ENCODE measurements at regions not wholly inside any gene's neighbourhood (a gene's known extent, or its start where the extent isn't known, plus 50 kb on each side); places are given as distances from the start of the nearest gene placed in this dataset.
"Not testable (repeated sequence)": the region's sequence is repeated elsewhere in the genome, so short reads cannot be mapped to it uniquely, and the experiment has no call there.

DNA sequence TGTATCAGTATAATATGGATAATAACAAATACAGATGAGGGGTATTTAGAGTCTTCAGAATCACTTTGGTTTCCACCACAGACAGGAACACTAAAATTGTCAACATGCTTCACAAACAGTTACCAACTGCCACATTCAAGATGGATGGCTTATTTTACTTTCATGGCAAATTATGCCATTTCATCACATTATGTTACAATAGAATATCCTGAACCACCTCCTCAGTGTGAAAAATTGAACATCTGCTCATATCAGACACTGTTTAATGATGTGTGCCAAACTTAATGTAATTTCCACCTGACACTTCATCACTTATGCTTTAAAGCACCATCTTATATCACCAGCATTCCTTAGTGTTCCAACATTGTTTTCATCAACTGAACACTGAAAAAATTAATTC, 357.4 kb downstream of the KCNN2 start:
- Histone ChIP-seq H3K27me3 (ENCODE audit: control insufficient read depth, insufficient read depth, low read length) (no peaks in the 10 kb centered on the region), H3K4me1 (ENCODE audit: control insufficient read depth, extremely low read depth, insufficient read depth, low read length) (no peaks in the 10 kb centered on the region), H3K4me2 (ENCODE audit: extremely low read depth, insufficient read depth, low read length) (no peak overlapping the region), H3K9ac (ENCODE audit: insufficient read depth, low read length) (no peak overlapping the region), H4K20me1 (ENCODE audit: control insufficient read depth, extremely low read depth, insufficient read depth, low read length) (no peaks in the 10 kb centered on the region), H3K36me3 (ENCODE audit: control insufficient read depth, insufficient read depth, low read length) (no peaks in the 10 kb centered on the region), H3K4me3 (replicated peaks in 1 of 4; ENCODE audit: control extremely low read depth in 1 of 4, insufficient read depth in 1 of 4, low read depth in 3 of 4, low read length in 4 of 4) (no peak overlapping the region), H3K9me3 (ENCODE audit: control insufficient read depth, insufficient read depth, low read depth, low read length) (no peaks in the 10 kb centered on the region), H3K79me2 (ENCODE audit: control insufficient read depth, insufficient read depth, low read length) (no peaks in the 10 kb centered on the region), H3K27ac (ENCODE audit: insufficient read depth, low read length) (no peak overlapping the region), H2AFZ (ENCODE audit: low read length) (no peak overlapping the region)
- no peak for TF ChIP-seq EZH2 (IDR thresholded peaks at IDR 0.05; ENCODE audit: low read length, missing control alignments)
- TF ChIP-seq, protein P1, sequence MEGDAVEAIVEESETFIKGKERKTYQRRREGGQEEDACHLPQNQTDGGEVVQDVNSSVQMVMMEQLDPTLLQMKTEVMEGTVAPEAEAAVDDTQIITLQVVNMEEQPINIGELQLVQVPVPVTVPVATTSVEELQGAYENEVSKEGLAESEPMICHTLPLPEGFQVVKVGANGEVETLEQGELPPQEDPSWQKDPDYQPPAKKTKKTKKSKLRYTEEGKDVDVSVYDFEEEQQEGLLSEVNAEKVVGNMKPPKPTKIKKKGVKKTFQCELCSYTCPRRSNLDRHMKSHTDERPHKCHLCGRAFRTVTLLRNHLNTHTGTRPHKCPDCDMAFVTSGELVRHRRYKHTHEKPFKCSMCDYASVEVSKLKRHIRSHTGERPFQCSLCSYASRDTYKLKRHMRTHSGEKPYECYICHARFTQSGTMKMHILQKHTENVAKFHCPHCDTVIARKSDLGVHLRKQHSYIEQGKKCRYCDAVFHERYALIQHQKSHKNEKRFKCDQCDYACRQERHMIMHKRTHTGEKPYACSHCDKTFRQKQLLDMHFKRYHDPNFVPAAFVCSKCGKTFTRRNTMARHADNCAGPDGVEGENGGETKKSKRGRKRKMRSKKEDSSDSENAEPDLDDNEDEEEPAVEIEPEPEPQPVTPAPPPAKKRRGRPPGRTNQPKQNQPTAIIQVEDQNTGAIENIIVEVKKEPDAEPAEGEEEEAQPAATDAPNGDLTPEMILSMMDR (conservative IDR thresholded peaks at IDR 0.05 in 1 of 2, IDR thresholded peaks at IDR 0.05 in 1 of 2; ENCODE audit: low read depth in 1 of 2, low read length in 2 of 2), result no peak
- DNase-seq (ENCODE audit: low read depth in 2 of 2), result no peak

DNA sequence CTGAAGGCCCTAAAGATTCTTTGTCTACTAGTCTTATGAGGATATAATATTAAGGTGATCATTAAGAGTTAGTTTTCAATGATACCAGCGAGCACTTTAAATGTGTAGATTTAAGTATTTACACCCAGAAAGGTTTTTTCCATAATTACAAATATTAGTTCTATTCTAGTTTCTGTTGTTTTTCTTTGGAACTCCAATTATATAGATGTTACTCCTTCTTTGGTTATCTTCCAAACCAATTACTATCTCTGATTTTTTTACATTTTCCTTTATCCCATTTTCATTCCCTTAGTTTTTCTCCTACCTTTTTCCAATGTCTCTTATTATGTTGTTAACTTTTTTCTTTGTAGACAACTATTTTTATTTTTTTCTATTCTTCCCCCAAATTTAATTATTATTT, 355.1 kb downstream of the KCNN2 start:
- Histone ChIP-seq H3K9me3 (ENCODE audit: control insufficient read depth, insufficient read depth, low read depth, low read length) (no peaks in the 10 kb centered on the region), H3K9ac (ENCODE audit: insufficient read depth, low read length) (no peak overlapping the region), H2AFZ (ENCODE audit: low read length) (no peak overlapping the region), H3K79me2 (ENCODE audit: control insufficient read depth, insufficient read depth, low read length) (no peaks in the 10 kb centered on the region), H3K4me1 (ENCODE audit: control insufficient read depth, extremely low read depth, insufficient read depth, low read length) (no peaks in the 10 kb centered on the region), H3K4me2 (ENCODE audit: extremely low read depth, insufficient read depth, low read length) (no peak overlapping the region), H4K20me1 (ENCODE audit: control insufficient read depth, extremely low read depth, insufficient read depth, low read length) (no peaks in the 10 kb centered on the region), H3K36me3 (ENCODE audit: control insufficient read depth, insufficient read depth, low read length) (no peaks in the 10 kb centered on the region), H3K27ac (ENCODE audit: insufficient read depth, low read length) (no peak overlapping the region), H3K27me3 (ENCODE audit: control insufficient read depth, insufficient read depth, low read length) (no peaks in the 10 kb centered on the region), H3K4me3 (replicated peaks in 1 of 4; ENCODE audit: control extremely low read depth in 1 of 4, insufficient read depth in 1 of 4, low read depth in 3 of 4, low read length in 4 of 4) (no peak overlapping the region)
- no peak for DNase-seq (ENCODE audit: low read depth in 2 of 2)
- TF ChIP-seq, protein P1 (conservative IDR thresholded peaks at IDR 0.05 in 1 of 2, IDR thresholded peaks at IDR 0.05 in 1 of 2; ENCODE audit: low read depth in 1 of 2, low read length in 2 of 2), result no peak
- TF ChIP-seq EZH2 (IDR thresholded peaks at IDR 0.05; ENCODE audit: low read length, missing control alignments), result no peak

DNA sequence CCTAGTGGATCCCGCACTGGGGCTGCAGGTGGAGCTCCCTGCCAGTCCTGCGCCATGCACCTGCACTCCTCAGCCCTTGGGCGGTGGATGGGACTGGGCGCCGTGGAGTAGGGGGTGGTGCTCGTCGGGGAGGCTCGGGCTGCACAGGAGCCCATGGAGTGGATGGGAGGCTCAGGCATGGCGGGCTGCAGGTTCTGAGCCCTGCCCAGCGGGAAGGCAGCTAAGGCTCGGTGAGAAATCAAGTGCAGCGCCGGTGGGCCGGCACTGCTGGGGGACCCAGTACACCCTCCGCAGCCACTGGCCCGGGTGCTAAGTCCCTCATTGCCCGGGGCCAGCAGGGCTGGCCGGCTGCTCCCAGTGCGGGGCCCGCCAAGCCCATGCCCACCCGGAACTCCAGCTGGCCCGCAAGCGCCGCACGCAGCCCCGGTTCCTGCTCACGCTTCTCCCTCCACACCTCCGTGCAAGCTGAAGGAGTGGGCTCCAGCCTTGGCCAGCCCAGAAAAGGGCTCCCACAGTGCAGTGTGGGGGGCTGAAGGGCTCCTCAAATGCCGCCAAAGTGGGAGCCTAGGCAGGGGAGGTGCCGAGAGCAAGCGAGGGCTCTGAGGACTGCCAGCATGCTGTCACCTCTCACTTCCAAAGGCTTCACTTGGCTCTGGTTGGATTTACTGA, 342.5 kb downstream of the KCNN2 start:
- not testable (repeated sequence) for H3K4me3 ChIP-seq (replicated peaks in 1 of 4; ENCODE audit: control extremely low read depth in 1 of 4, insufficient read depth in 1 of 4, low read depth in 3 of 4, low read length in 4 of 4); H3K27ac ChIP-seq (ENCODE audit: insufficient read depth, low read length); H4K20me1 ChIP-seq (ENCODE audit: control insufficient read depth, extremely low read depth, insufficient read depth, low read length); H3K9ac ChIP-seq (ENCODE audit: insufficient read depth, low read length); H3K79me2 ChIP-seq (ENCODE audit: control insufficient read depth, insufficient read depth, low read length); DNase-seq (ENCODE audit: low read depth in 2 of 2); H3K4me1 ChIP-seq (ENCODE audit: control insufficient read depth, extremely low read depth, insufficient read depth, low read length); H3K9me3 ChIP-seq (ENCODE audit: control insufficient read depth, insufficient read depth, low read depth, low read length); H3K27me3 ChIP-seq (ENCODE audit: control insufficient read depth, insufficient read depth, low read length); H3K36me3 ChIP-seq (ENCODE audit: control insufficient read depth, insufficient read depth, low read length); H3K4me2 ChIP-seq (ENCODE audit: extremely low read depth, insufficient read depth, low read length); H2AFZ ChIP-seq (ENCODE audit: low read length)

All from fibroblast of lung (primary cell).